Endothelial cell of umbilical vein (primary cell): ENCODE measurements at regions not wholly inside any gene's neighbourhood (a gene's known extent, or its start where the extent isn't known, plus 50 kb on each side); places are given as distances from the start of the nearest gene placed in this dataset.

ENCODE experiments used
- BruUV-seq: library from RNA; stranded (reverse); fragments of 400-500 nt; replicated peaks from 2 replicates; lab custom pipeline; 2021; lab: Mats Ljungman, UMichigan
- CTCF ChIA-PET: fragments of 300-600, 350-600 bp; sonication (Branson Sonifier 250); formaldehyde crosslinking; loops from one replicate; lab custom pipeline; 2021; ENCODE audit warnings: antibody characterized with exemption, inconsistent platforms; lab: Charles Lee
- POLR2A ChIA-PET: fragments of 300-600, 350-600 bp; sonication (Branson Sonifier 250); formaldehyde crosslinking; loops from one replicate; lab custom pipeline; 2021; ENCODE audit warnings: antibody characterized with exemption, inconsistent platforms; lab: Charles Lee
- DNase-seq: peaks from one replicate; pipeline ENCODE4 v3.0.0-alpha.2; 2011; ENCODE audit warnings: low read depth, low spot score
- FAIRE-seq: peaks from 2 replicates; lab custom pipeline; 2011; peaks lifted over from hg19 to GRCh38; lab: Jason Lieb, UNC
- H2AFZ ChIP-seq: 2 replicates; pipeline ENCODE4 v1.6.0; 2012; ENCODE audit warnings: low read depth, low read length, control low read depth, inconsistent platforms
- H3K27ac ChIP-seq: 2 replicates; pipeline ENCODE4 v1.5.1; 2011; ENCODE audit warnings: low read depth, mild to moderate bottlenecking, control low read depth, low read length, moderate library complexity; ENCODE audit not compliant: insufficient read depth
- H3K27me3 ChIP-seq, 2 experiments: 2 replicates each; pipeline versions ENCODE4 v1.6.0 to v1.6.1; 2011; ENCODE audit warnings: low read length in 2 of 2, mixed read lengths in 1 of 2; ENCODE audit not compliant: control insufficient read depth in 2 of 2, insufficient read depth in 2 of 2
- H3K36me3 ChIP-seq, 2 experiments: 2 replicates in 1 of 2; 3 replicates in 1 of 2; pipeline ENCODE4 v1.5.1; 2011; ENCODE audit warnings: low read length in 2 of 2, mild to moderate bottlenecking in 1 of 2, moderate library complexity in 1 of 2; ENCODE audit not compliant: control insufficient read depth in 2 of 2, insufficient read depth in 2 of 2; ENCODE audit errors: extremely low read depth in 1 of 2
- H3K4me1 ChIP-seq: 3 replicates; pipeline ENCODE4 v1.5.1; 2011; ENCODE audit warnings: mild to moderate bottlenecking, low read length; ENCODE audit not compliant: control insufficient read depth, insufficient read depth; ENCODE audit errors: extremely low read depth
- H3K4me2 ChIP-seq: 2 replicates; pipeline ENCODE4 v1.6.1; 2011; ENCODE audit warnings: low read length, control low read depth, mixed read lengths; ENCODE audit not compliant: insufficient read depth
- H3K4me3 ChIP-seq, 3 experiments: fragments of 200-600 bp in 1 of 3; sonication (generic), shearing (Covaris generic) in 1 of 3; replicated peaks in 1 of 3; 2 replicates each; pipeline ENCODE4 v1.5.1; 2011 to 2016; ENCODE audit warnings: control low read depth in 3 of 3, low read length in 3 of 3, mild to moderate bottlenecking in 2 of 3, inconsistent platforms in 1 of 3, low read depth in 1 of 3, moderate library complexity in 1 of 3; ENCODE audit not compliant: insufficient read depth in 1 of 3
- H3K79me2 ChIP-seq: 2 replicates; pipeline ENCODE4 v1.6.0; 2012; ENCODE audit warnings: low read length, inconsistent platforms; ENCODE audit not compliant: control insufficient read depth, insufficient read depth
- H3K9ac ChIP-seq: replicated peaks from 2 replicates; pipeline ENCODE3; 2011; ENCODE audit warnings: low read length, control low read depth; ENCODE audit not compliant: insufficient read depth; ENCODE audit errors: extremely low read depth
- H3K9me1 ChIP-seq: replicated peaks from 3 replicates; pipeline ENCODE4 v1.6.0; 2011; ENCODE audit warnings: mild to moderate bottlenecking, low read length; ENCODE audit not compliant: control insufficient read depth, insufficient read depth; ENCODE audit errors: extremely low read depth
- H3K9me3 ChIP-seq: replicated peaks from 2 replicates; pipeline ENCODE4 v1.5.1; 2012; ENCODE audit warnings: low read length, inconsistent platforms; ENCODE audit not compliant: control insufficient read depth, insufficient read depth
- H4K20me1 ChIP-seq: replicated peaks from 2 replicates; pipeline ENCODE3; 2011; ENCODE audit warnings: mild to moderate bottlenecking, low read length; ENCODE audit not compliant: control insufficient read depth, insufficient read depth; ENCODE audit errors: extremely low read depth
- EZH2 ChIP-seq: IDR thresholded peaks from 2 replicates; pipeline ENCODE4 v1.6.1; 2012; ENCODE audit warnings: borderline replicate concordance, low read depth, mild to moderate bottlenecking, moderate library complexity, low read length, inconsistent platforms; ENCODE audit not compliant: severe bottlenecking
- FOS ChIP-seq: IDR thresholded peaks from 2 replicates; pipeline ENCODE4 v1.6.1; 2011; ENCODE audit warnings: mild to moderate bottlenecking, low read length, moderate library complexity, borderline replicate concordance; ENCODE audit not compliant: insufficient read depth
- GATA2 ChIP-seq: IDR thresholded peaks from 2 replicates; pipeline ENCODE4 v1.7.0; 2011; ENCODE audit warnings: low read depth, mild to moderate bottlenecking, moderate library complexity, mixed read lengths, low read length; ENCODE audit not compliant: insufficient read length, insufficient read depth
- JUN ChIP-seq: IDR thresholded peaks from 2 replicates; pipeline ENCODE4 v1.6.1; 2011; ENCODE audit warnings: borderline replicate concordance, low read depth; ENCODE audit not compliant: insufficient read length, insufficient read depth
- MYC ChIP-seq: IDR thresholded peaks from one replicate; pipeline ENCODE4 v1.6.1; 2011; ENCODE audit warnings: mild to moderate bottlenecking, low read depth, low read length
- POLR2A ChIP-seq: IDR thresholded peaks from 2 replicates; pipeline ENCODE4 v1.6.1; 2012; ENCODE audit warnings: low read depth, mild to moderate bottlenecking, control low read depth, low read length
- POLR2AphosphoS5 ChIP-seq: IDR thresholded peaks from 2 replicates; pipeline ENCODE4 v1.6.1; 2012; ENCODE audit warnings: low read depth, mild to moderate bottlenecking, control low read depth, low read length, moderate library complexity; ENCODE audit not compliant: insufficient read depth
- dilution Hi-C: fragments of 300-500 bp; cut with MboI; formaldehyde crosslinking; loops from one replicate; pipeline ENCODE4 v1.15.0; 2019; ENCODE audit warnings: low sequenced_read_pairs; ENCODE audit not compliant: extremely low pct_ligation_motif_present
- intact Hi-C: fragments of 100-400 bp; cut with micrococcal nuclease; formaldehyde crosslinking; loops from one replicate; pipeline ENCODE4 v1.10.0; 2022
- TF ChIP-seq, protein P1 (sequence below): IDR thresholded peaks from 2 replicates; pipeline ENCODE4 v1.6.1; 2011; ENCODE audit not compliant: insufficient read depth, insufficient read length
- TF ChIP-seq, protein P2 (sequence below), 2 donors: IDR thresholded peaks; 1 replicate in 1 of 2; 2 replicates in 1 of 2; pipeline ENCODE4 v1.5.1; 2011; ENCODE audit warnings: low read length in 2 of 2, mild to moderate bottlenecking in 2 of 2, moderate library complexity in 2 of 2, control low read depth in 1 of 2, inconsistent platforms in 1 of 2, low read depth in 1 of 2; ENCODE audit not compliant: insufficient read depth in 1 of 2; ENCODE audit errors: extremely low read depth in 1 of 2

DNA sequence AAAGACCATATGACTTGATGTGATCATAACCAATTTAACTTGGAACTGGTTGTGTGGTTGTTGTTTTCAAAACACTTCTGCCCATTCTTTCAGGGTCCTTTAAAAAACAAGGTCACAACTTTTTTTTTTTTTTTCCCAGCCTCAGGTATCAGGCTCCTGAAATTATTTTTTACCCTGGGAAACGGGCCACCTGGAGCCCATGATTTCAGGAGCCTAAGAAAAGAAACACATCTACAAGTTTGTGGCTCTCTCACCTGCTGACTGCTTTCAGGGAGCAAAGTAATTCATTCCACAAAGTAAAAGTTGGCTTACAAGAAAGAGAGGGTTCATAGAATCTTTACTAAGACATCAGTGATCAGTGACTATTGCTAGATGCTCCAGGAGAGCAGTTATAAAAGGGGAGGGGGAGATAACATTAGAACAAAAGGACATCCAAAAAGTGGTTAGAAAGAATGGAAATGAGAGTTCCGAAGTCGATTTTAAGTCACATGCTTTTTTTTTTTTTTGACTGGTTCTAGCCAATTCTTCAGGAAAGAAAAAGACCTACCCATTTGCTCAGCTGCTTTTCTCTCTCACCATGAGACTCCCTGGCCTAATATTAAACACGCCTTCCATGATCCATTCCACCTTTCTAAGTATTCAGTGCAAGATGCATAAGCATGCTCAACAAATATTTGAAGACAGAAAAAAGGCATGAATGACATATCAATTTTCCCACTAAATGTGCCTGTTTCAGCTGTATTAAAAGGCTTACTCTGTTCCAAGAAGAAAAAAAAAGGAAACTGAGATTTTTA lies 267.3 kb downstream of the LRATD1 start:
- intact Hi-C loops (no loop called here), dilution Hi-C loops (no loop called here)
- peaks cover 2% of the 10 kb centered on the region for H3K9me3 ChIP-seq
- H3K27ac ChIP-seq: no peak overlapping the region
- POLR2A ChIA-PET: no interaction called here
- H3K4me3 ChIP-seq: no peak overlapping the region
- no peak for DNase-seq
- H3K4me1 ChIP-seq: no peaks in the 10 kb centered on the region
- H3K79me2 ChIP-seq: no peaks in the 10 kb centered on the region
- H2AFZ ChIP-seq: no peak overlapping the region
- H3K9ac ChIP-seq: no peak overlapping the region
- no peak overlapping the region for H3K4me2 ChIP-seq
- H3K27me3 ChIP-seq: no peaks in the 10 kb centered on the region
- TF ChIP-seq GATA2: no peak
- TF ChIP-seq, protein P1, sequence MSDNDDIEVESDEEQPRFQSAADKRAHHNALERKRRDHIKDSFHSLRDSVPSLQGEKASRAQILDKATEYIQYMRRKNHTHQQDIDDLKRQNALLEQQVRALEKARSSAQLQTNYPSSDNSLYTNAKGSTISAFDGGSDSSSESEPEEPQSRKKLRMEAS: no peak
- TF ChIP-seq EZH2: no peak
- no peak for TF ChIP-seq MYC
- TF ChIP-seq FOS: no peak
- TF ChIP-seq, protein P2, sequence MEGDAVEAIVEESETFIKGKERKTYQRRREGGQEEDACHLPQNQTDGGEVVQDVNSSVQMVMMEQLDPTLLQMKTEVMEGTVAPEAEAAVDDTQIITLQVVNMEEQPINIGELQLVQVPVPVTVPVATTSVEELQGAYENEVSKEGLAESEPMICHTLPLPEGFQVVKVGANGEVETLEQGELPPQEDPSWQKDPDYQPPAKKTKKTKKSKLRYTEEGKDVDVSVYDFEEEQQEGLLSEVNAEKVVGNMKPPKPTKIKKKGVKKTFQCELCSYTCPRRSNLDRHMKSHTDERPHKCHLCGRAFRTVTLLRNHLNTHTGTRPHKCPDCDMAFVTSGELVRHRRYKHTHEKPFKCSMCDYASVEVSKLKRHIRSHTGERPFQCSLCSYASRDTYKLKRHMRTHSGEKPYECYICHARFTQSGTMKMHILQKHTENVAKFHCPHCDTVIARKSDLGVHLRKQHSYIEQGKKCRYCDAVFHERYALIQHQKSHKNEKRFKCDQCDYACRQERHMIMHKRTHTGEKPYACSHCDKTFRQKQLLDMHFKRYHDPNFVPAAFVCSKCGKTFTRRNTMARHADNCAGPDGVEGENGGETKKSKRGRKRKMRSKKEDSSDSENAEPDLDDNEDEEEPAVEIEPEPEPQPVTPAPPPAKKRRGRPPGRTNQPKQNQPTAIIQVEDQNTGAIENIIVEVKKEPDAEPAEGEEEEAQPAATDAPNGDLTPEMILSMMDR (IDR thresholded peaks at IDR 0.05; ENCODE audit: extremely low read depth in 1 of 2, insufficient read depth in 1 of 2, low read depth in 1 of 2, low read length in 2 of 2): no peak
- TF ChIP-seq POLR2AphosphoS5: no peak
- TF ChIP-seq POLR2A: no peak
- TF ChIP-seq JUN: no peak
- H4K20me1 ChIP-seq: no peaks in the 10 kb centered on the region
- CTCF ChIA-PET: no interaction called here
- no peaks in the 10 kb centered on the region for H3K36me3 ChIP-seq
- FAIRE-seq: no peak
- no peaks in the 10 kb centered on the region for H3K9me1 ChIP-seq
- BruUV-seq: no TSS peak
